GM12865 (cell line): ENCODE measurements at regions not wholly inside any gene's neighbourhood (a gene's known extent, or its start where the extent isn't known, plus 50 kb on each side); places are given as distances from the start of the nearest gene placed in this dataset.

Experiments used
- DNase-seq: peaks from one replicate; pipeline ENCODE4 v3.0.0; 2010; ENCODE audit warnings: low read depth
- H3K4me3 ChIP-seq: 2 replicates; pipeline ENCODE4 v1.5.1; 2011; ENCODE audit warnings: mild to moderate bottlenecking, low read depth, low read length, control low read depth
- CTCF ChIP-seq: IDR thresholded peaks from 2 replicates; pipeline ENCODE4 v1.5.1; 2011; ENCODE audit warnings: low read length, control low read depth, low read depth, inconsistent platforms; ENCODE audit not compliant: insufficient read depth; ENCODE audit errors: missing control alignments

GRCh38 chr18:75683426-75683825, 255.9 kb upstream of the SMIM21 start:
- no peak for TF ChIP-seq CTCF
- H3K4me3 ChIP-seq, result no peak overlapping the region
- DNase-seq, result no peak

- no peak for TF ChIP-seq CTCF
- H3K4me3 ChIP-seq, result no peak overlapping the region
- DNase-seq, result no peak
These were observed 254.1 kb upstream of the SMIM21 start for GRCh38 chr18:75681538-75682115.

- TF ChIP-seq CTCF, result no peak
- H3K4me3 ChIP-seq, result no peak overlapping the region
- DNase-seq, result no peak
These were observed 251.8 kb upstream of the SMIM21 start for GRCh38 chr18:75679331-75679730.

- H3K4me3 ChIP-seq, result no peak overlapping the region
- no peak for DNase-seq
- TF ChIP-seq CTCF, result no peak
These were observed 251.1 kb upstream of the SMIM21 start for GRCh38 chr18:75678627-75679026.

- no peak for DNase-seq
- no peak overlapping the region for H3K4me3 ChIP-seq
- no peak for TF ChIP-seq CTCF
These were observed 250.4 kb upstream of the SMIM21 start for GRCh38 chr18:75677696-75678455.

GRCh38 chr18:75660932-75661331, 233.4 kb upstream of the SMIM21 start:
- no peak for DNase-seq
- no peak for TF ChIP-seq CTCF
- no peak overlapping the region for H3K4me3 ChIP-seq
